ENCODE measurements at regions not wholly inside any gene's neighbourhood (a gene's known extent, or its start where the extent isn't known, plus 50 kb on each side); places are given as distances from the start of the nearest gene placed in this dataset.

DNA sequence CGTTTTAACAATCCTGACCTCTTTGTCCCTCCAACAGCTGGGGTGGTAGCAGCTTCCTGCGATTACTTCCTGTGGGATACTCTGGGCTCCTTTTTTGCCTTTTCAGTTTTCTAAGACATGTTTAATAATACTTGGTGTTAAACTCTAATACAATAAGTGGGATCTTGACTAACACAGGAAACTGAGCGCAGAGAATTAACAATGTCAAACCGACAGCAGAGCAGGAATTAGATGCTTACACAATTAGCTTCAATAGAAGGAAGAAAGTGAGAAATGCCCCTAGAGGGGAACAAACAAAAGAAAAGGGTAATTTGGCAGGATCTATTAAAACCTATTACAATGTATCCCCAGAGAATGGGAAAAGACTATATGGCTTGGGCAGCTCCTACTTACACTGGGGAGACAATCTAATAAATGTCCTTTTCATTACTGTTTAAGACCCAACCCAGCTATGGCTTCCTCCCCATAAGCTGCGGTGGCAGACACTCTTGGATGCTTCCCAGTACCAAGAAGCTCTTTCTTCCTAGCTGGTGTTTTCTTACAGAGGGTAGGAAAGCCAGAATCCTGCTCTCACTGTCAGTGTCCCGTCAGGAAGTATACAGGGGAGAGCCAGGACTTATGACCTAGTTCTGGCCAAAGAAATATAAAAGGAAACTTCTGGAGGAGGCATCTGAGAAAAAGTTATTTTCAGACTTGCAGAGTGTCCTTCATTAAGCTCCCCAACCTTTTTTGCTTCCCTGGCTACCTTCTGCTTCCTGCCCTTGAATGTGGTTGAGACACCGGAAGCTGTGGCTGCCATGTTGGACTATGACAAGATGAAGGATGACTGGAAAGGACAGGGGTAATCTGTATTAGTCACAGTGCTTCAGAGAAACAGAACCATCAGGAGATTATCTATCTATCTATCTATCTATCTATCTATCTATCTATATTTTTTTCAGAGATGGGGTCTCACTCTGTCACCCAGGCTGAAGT lies 194.1 kb upstream of the KBTBD8 start:
- no peak overlapping the region for H3K4me3 ChIP-seq (ENCODE audit: low read depth, low read length)
- TF ChIP-seq, protein P1, sequence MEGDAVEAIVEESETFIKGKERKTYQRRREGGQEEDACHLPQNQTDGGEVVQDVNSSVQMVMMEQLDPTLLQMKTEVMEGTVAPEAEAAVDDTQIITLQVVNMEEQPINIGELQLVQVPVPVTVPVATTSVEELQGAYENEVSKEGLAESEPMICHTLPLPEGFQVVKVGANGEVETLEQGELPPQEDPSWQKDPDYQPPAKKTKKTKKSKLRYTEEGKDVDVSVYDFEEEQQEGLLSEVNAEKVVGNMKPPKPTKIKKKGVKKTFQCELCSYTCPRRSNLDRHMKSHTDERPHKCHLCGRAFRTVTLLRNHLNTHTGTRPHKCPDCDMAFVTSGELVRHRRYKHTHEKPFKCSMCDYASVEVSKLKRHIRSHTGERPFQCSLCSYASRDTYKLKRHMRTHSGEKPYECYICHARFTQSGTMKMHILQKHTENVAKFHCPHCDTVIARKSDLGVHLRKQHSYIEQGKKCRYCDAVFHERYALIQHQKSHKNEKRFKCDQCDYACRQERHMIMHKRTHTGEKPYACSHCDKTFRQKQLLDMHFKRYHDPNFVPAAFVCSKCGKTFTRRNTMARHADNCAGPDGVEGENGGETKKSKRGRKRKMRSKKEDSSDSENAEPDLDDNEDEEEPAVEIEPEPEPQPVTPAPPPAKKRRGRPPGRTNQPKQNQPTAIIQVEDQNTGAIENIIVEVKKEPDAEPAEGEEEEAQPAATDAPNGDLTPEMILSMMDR (conservative IDR thresholded peaks at IDR 0.05; ENCODE audit: low read depth, low read length) = no peak
- no peak for DNase-seq (ENCODE audit: low read depth)

DNA sequence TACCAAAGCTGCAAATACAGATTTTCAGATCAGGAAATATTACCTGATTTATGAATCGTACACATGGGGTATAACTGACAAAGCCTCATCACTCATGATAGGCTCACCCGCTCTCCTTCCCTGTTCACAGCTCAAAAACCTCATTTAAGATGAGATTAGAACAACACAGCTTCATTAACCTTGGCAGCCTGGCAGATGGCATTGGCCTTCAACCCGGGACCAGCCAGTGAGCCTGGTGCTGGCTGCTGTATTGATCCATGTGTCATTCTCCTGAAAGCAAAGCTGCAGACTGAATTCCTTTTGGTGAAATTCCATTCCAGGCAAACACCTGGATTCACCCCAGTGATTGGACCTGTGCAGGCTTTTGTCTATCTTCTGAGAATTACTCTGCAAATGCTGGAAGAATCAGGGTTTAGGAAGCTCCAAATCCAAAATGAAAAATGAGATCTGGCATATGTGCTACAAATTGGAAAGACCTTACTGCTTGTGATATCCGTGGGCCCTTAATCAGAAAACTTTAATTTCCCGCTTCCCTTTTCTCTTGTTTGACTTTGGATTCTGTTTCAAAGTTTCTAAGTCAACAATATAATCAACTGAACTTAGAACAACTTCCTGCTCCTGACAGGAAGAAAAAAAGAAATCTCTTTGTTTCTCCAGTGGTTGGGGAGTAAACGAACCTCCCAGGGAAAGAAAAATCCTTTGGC lies 189.1 kb upstream of the KBTBD8 start:
- no peak for DNase-seq (ENCODE audit: low read depth)
- TF ChIP-seq, protein P1 (conservative IDR thresholded peaks at IDR 0.05; ENCODE audit: low read depth, low read length) = no peak
- no peak overlapping the region for H3K4me3 ChIP-seq (ENCODE audit: low read depth, low read length)

DNA sequence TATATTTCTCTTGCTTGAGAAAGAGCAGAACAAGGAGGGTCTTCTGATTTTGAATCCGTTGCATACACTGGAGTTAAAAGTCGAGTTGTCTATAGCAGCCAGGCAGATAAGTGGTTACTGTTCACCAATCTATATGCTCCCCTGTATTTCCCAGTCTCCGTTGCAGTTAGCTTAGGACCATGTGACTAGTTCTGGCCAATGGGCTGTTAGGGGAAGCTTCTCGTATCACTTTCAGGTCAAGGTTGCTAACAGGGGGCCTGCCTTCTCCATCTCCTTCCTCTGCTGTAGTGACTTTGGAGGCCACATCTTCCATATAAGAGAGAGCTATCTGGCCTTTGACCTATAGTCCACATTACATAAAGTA lies 188.5 kb upstream of the KBTBD8 start:
- TF ChIP-seq, protein P1 (conservative IDR thresholded peaks at IDR 0.05; ENCODE audit: low read depth, low read length) = no peak
- no peak for DNase-seq (ENCODE audit: low read depth)
- no peak overlapping the region for H3K4me3 ChIP-seq (ENCODE audit: low read depth, low read length)

DNA sequence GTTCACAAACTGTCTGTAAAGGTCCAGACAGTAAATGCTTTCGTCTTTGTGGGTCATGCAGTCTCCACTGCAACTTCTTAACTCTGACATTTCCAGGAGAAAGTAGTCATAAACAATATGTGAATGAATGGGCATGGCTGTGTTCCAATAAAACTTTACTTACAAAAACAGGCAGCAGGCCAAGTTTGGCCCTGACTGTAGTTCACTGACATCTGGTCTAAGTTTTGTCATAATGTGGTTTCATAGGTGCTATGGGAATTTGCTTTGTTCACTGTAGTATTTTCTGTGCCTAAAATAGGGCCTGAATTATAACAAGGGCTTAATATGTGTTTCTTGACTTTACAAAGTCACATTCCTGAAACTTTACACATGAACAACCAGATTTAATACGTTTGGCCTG lies 186.0 kb upstream of the KBTBD8 start:
- TF ChIP-seq, protein P1 (conservative IDR thresholded peaks at IDR 0.05; ENCODE audit: low read depth, low read length) = no peak
- no peak overlapping the region for H3K4me3 ChIP-seq (ENCODE audit: low read depth, low read length)
- no peak for DNase-seq (ENCODE audit: low read depth)

DNA sequence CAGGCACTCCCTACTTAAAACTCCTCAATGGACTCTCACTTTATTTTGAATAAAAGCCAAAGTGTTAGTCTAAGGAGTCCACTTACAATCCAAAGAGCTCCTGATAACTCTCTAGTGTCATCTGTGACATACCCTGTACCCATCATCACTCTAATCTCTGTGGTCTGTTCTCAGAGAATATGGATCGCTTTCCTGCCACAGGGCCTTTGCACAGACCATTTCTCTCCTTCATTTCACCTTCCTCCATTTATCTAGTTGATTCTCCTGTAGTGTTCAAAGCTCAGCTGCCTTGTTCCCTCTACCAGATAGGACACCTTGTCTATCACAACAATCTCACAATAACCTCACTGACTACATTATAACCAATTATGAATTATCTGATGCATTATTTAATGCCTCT lies 185.4 kb upstream of the KBTBD8 start:
- no peak for DNase-seq (ENCODE audit: low read depth)
- H3K4me3 ChIP-seq (ENCODE audit: low read depth, low read length) = no peak overlapping the region
- TF ChIP-seq, protein P1 (conservative IDR thresholded peaks at IDR 0.05; ENCODE audit: low read depth, low read length) = no peak

DNA sequence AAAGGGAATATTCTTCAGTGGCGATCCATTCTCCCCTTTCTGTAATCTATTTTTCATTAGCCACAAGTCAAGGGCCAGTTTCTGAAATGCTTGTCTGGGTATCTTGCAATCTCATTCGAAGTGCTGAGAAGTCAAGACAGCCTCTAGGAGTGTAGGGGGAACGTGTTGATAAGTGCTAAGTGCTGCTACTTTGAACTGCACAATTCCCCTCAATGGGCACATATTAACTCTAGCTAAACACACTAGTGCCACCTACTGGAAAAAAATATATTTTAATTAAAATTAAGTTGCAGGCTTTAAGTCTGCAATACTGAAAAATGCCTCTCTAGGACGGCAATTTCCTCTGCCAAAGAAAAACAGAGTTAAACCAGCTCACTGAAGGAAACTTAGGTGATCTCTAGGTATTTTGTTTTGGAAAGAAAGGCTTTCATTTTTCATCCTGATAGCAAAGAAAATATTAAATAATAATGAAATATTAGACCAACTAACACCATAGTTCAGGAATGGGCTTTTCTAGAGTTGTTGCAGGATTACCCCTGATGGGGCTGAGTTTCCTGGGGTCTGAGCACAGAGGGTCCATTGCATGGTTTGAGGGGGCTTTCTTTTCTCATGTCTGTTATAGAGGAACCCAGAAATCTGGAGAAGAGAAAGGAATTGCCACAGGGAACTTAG lies 181.9 kb upstream of the KBTBD8 start:
- TF ChIP-seq, protein P1 (conservative IDR thresholded peaks at IDR 0.05; ENCODE audit: low read depth, low read length) = peak; percentile 60
- no peak overlapping the region for H3K4me3 ChIP-seq (ENCODE audit: low read depth, low read length)
- DNase-seq (ENCODE audit: low read depth) = no peak

Data from epithelial cell of proximal tubule (primary cell).